T-helper 1 cell treated with Interleukin-12 subunit alpha and Interleukin-12 subunit beta and Interleukin-4 antibody, amounts not matched to agents 30 μg/mL and 1 μg/mL, for 36 hours (primary cell): ENCODE measurements at regions not wholly inside any gene's neighbourhood (a gene's known extent, or its start where the extent isn't known, plus 50 kb on each side); places are given as distances from the start of the nearest gene placed in this dataset.

Experiments
- H3K27ac Mint-ChIP-seq: one replicate; pipeline ENCODE4 v1.8.0; 2021; ENCODE audit warnings: mild to moderate bottlenecking, mixed read lengths
- H3K27me3 Mint-ChIP-seq: one replicate; pipeline ENCODE4 v1.8.0; 2021; ENCODE audit warnings: low read depth, mixed read lengths
- H3K36me3 Mint-ChIP-seq: one replicate; pipeline ENCODE4 v1.8.0; 2021; ENCODE audit warnings: low read depth, mixed read lengths
- H3K4me1 Mint-ChIP-seq: one replicate; pipeline ENCODE4 v1.8.0; 2021; ENCODE audit warnings: low read depth, mixed read lengths
- H3K4me3 Mint-ChIP-seq: one replicate; pipeline ENCODE4 v1.8.0; 2021; ENCODE audit warnings: mild to moderate bottlenecking, moderate library complexity, mixed read lengths
- H3K9me3 Mint-ChIP-seq: one replicate; pipeline ENCODE4 v1.8.0; 2021; ENCODE audit warnings: mixed read lengths

- Mint-ChIP-seq H3K27me3 (no peaks in the 10 kb centered on the region), H3K36me3 (no peaks in the 10 kb centered on the region), H3K9me3 (peaks cover 5% of the 10 kb centered on the region), H3K27ac (no peak overlapping the region), H3K4me3 (no peak overlapping the region), H3K4me1 (no peaks in the 10 kb centered on the region)
These were observed 1035.6 kb upstream of the PHF14 start for GRCh38 chr7:9937944-9938631.

DNA sequence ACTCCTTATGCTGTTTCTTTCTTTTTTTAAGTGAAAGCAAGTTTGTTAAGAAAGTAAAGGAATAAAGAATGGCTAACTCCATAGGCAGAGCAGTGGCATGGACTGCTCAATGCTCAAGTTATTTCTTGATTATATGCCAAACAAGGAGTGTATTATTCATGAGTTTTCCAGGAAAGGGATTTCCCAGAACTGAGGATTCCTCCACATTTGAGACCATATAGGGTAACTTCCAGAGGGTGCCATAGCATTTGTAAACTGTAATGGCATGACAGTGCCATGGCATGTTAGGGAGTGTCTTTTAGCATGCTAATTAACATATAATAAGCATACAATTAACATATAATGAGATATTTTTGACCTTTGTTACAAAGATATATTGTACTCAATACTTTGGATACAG, 1034.5 kb upstream of the PHF14 start:
- Mint-ChIP-seq H3K27ac (no peak overlapping the region), H3K36me3 (no peaks in the 10 kb centered on the region), H3K27me3 (no peaks in the 10 kb centered on the region)

GRCh38 chr7:9945131-9945530, 1028.5 kb upstream of the PHF14 start:
- Mint-ChIP-seq H3K4me3 (no peak overlapping the region), H3K4me1 (no peaks in the 10 kb centered on the region), H3K27ac (no peak overlapping the region), H3K27me3 (no peaks in the 10 kb centered on the region), H3K9me3 (peaks cover 5% of the 10 kb centered on the region), H3K36me3 (no peaks in the 10 kb centered on the region)

More for the DNA sequence above, 1034.5 kb upstream of the PHF14 start:
- no peaks in the 10 kb centered on the region for H3K9me3 Mint-ChIP-seq
- no peaks in the 10 kb centered on the region for H3K4me1 Mint-ChIP-seq
- H3K4me3 Mint-ChIP-seq: no peak overlapping the region

- Mint-ChIP-seq H3K4me1 (no peaks in the 10 kb centered on the region), H3K27me3 (no peaks in the 10 kb centered on the region), H3K36me3 (no peaks in the 10 kb centered on the region), H3K27ac (no peak overlapping the region), H3K9me3 (peaks cover 5% of the 10 kb centered on the region), H3K4me3 (no peak overlapping the region)
These were observed 1027.8 kb upstream of the PHF14 start for GRCh38 chr7:9945857-9946256.

DNA sequence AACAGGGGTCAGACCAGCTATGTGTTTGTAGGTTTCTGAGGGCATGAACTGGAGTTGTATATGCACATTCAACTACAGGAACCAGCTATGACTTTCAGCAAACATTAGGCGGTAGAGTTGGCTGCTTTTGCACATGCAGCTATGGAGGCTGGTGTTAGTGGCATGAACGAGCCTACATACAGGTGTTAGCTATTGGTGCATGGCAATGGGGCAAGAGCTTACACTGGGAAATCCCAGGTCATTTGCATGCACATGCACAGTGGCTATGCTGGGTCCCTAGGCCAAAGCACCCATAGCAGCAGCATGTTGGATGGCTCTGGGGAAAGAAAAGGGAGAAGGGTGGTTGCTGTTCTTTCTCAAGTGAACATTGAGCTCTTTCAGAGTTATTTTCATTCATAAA, 1018.5 kb upstream of the PHF14 start:
- H3K27me3 Mint-ChIP-seq: no peaks in the 10 kb centered on the region
- peaks cover 18% of the 10 kb centered on the region for H3K9me3 Mint-ChIP-seq
- no peak overlapping the region for H3K27ac Mint-ChIP-seq
- no peaks in the 10 kb centered on the region for H3K4me1 Mint-ChIP-seq
- H3K4me3 Mint-ChIP-seq: no peak overlapping the region
- no peaks in the 10 kb centered on the region for H3K36me3 Mint-ChIP-seq

DNA sequence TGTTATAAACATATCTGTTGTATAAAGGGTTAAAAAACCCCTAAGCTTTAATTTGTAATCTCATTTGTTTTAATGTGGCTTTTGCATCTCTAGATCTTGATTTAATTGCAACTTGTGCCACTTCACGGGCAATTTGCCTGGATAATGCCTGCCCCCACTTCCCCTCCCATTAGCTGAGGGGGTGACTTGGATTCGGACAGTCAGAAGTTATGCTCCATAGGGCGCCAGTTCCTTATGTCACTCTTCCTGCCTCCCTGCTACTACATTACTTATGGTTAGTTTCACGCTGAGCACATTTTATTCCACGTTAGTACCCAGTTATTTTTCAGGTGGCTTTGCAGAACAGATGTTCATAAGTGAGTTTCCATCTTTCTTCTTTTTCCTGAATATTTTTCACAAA, 1015.2 kb upstream of the PHF14 start:
- Mint-ChIP-seq H3K4me3 (no peak overlapping the region), H3K36me3 (no peaks in the 10 kb centered on the region), H3K4me1 (no peaks in the 10 kb centered on the region), H3K27me3 (no peaks in the 10 kb centered on the region), H3K27ac (no peak overlapping the region), H3K9me3 (peaks cover 18% of the 10 kb centered on the region)

DNA sequence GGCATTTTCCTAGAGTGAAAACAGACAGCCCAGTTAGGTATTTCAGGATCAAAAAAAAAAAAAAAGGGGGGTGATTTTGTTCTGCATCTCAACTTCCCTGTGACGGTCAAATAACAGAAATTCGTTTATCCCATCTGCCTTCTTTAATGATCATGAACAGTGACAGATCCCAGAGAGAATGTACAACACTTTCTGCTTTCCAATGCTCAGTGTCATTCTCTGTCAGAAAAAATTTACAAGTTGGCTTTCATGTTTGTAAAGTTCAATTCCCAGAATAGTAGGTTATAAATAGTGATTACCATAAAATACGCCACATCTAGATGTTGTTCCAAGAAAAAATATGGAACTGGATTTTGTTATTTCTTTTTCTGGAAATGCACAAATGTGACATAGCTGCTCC, 1013.2 kb upstream of the PHF14 start:
- Mint-ChIP-seq H3K4me1 (no peaks in the 10 kb centered on the region), H3K4me3 (no peak overlapping the region), H3K27ac (no peak overlapping the region), H3K36me3 (no peaks in the 10 kb centered on the region), H3K27me3 (no peaks in the 10 kb centered on the region), H3K9me3 (peaks cover 8% of the 10 kb centered on the region)

DNA sequence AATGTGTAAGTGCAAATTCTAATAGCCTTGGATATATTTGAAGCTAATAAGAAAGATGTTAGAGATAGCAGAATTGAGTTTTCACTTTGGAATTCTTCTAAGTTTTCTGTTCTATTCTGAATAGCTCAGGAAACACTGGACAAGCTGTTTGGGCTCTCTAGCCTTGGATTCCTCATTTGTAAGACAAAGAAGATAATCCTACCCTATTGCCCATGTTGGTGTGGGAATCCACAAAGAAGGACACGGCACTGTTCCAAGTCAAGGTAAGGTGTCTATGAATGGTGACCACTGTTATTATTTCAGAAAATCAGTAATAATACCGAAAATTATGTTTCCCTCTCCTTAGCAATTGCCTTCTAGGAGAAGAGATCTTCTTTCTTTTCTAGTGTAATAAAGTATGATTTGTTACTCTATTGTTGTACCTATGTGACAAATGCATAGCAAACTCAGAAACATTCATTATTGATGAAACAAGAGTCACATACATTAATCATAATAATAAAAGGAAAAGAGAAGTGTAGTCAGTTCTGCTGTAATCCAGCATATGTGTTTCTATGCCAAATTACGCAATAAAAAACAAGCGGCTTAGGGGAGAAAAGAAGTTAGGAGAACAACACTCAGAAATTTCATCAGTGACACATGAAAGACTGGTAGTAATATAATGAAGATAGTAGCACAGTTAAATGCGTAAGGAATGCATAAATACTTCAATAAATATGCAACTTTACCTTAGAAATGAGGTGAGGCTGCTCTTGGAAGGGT, 1012.3 kb upstream of the PHF14 start:
- Mint-ChIP-seq H3K4me3 (no peak overlapping the region), H3K9me3 (peaks cover 6% of the 10 kb centered on the region), H3K36me3 (no peaks in the 10 kb centered on the region), H3K27me3 (no peaks in the 10 kb centered on the region), H3K4me1 (no peaks in the 10 kb centered on the region), H3K27ac (no peak overlapping the region)

DNA sequence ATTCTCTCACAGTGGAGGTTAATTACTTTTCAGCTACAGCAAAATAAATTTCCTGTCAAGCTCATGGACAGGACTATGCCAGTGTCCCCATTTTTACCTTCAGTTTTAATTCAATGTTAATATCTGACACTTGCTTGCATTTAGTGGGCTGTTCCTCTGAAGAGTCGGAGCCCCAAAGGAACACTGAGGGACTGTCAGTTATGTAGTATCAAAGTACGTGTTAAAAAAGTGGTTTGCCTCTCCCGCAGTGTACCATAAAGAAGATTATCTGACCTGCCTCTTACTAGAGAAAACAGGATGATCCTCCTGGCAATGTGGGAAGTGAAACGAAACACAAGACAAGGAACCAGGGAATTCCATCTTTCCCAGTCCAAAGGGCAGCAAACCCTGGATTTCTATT, 1010.9 kb upstream of the PHF14 start:
- no peak overlapping the region for H3K4me3 Mint-ChIP-seq
- H3K4me1 Mint-ChIP-seq: no peaks in the 10 kb centered on the region
- peaks cover 8% of the 10 kb centered on the region for H3K9me3 Mint-ChIP-seq
- no peak overlapping the region for H3K27ac Mint-ChIP-seq
- H3K36me3 Mint-ChIP-seq: no peaks in the 10 kb centered on the region
- no peaks in the 10 kb centered on the region for H3K27me3 Mint-ChIP-seq

GRCh38 chr7:9978106-9979064, 995.3 kb upstream of the PHF14 start:
- H3K27ac Mint-ChIP-seq: no peak overlapping the region
- no peak overlapping the region for H3K4me3 Mint-ChIP-seq
- no peaks in the 10 kb centered on the region for H3K36me3 Mint-ChIP-seq
- H3K9me3 Mint-ChIP-seq: no peaks in the 10 kb centered on the region
- H3K4me1 Mint-ChIP-seq: no peaks in the 10 kb centered on the region
- no peaks in the 10 kb centered on the region for H3K27me3 Mint-ChIP-seq

DNA sequence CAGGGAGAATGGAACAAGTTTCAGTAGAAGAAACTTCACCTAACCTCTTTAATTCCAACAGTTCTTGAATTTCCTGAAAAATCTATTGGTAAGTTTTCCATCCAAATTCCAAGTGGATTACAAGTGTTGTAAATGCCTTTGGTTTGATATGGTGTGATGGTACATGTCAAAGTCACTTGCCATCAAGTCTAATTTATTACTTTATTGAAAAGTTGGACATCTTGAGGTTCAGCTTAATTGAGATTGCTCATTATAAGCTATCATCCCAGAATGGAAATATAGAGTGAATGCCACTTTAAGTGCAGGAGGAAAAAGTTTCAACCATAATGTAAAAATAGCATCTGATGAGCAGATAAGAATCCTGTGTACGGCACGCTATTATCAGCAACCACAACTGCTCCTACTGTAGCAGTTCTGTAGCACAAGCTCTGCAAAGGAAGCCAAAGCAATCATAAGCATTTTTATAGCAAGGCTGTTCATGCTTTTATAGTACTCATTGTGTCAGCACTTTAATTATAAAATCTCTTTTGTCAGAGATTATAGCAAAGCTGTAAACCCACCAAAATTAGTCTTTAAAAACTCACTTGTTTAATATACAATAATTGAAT, 991.8 kb upstream of the PHF14 start:
- no peaks in the 10 kb centered on the region for H3K4me1 Mint-ChIP-seq

GRCh38 chr7:9983048-9983447, 990.6 kb upstream of the PHF14 start:
- no peaks in the 10 kb centered on the region for H3K36me3 Mint-ChIP-seq

More for the DNA sequence above, 991.8 kb upstream of the PHF14 start:
- Mint-ChIP-seq H3K36me3 (no peaks in the 10 kb centered on the region), H3K9me3 (no peaks in the 10 kb centered on the region), H3K27me3 (no peaks in the 10 kb centered on the region), H3K27ac (no peak overlapping the region), H3K4me3 (no peak overlapping the region)

GRCh38 chr7:10015687-10016086, 958.0 kb upstream of the PHF14 start:
- Mint-ChIP-seq H3K36me3 (no peaks in the 10 kb centered on the region), H3K27ac (no peak overlapping the region), H3K9me3 (peaks cover 5% of the 10 kb centered on the region), H3K4me3 (no peak overlapping the region), H3K4me1 (no peaks in the 10 kb centered on the region), H3K27me3 (no peaks in the 10 kb centered on the region)

More at GRCh38 chr7:9983048-9983447, 990.6 kb upstream of the PHF14 start:
- Mint-ChIP-seq H3K4me1 (no peaks in the 10 kb centered on the region), H3K27ac (no peak overlapping the region), H3K4me3 (no peak overlapping the region), H3K27me3 (no peaks in the 10 kb centered on the region), H3K9me3 (peaks cover 4% of the 10 kb centered on the region)

DNA sequence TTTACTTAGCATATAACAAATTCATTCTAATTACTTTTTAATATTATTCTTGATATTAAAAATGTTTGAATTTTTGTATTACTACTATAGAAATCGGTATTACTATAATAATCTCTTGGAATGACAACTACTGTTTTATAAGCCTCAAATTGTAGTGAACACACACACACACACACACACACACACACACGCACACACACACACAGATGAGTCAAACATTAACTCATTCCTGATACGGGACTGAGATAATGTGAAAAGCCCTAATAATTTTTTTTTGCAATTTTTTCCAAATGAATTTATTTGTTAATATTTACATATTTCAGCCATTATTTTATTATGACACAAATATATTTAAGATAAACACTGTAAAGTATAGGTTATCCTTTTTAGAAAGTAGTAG, 951.2 kb upstream of the PHF14 start:
- Mint-ChIP-seq H3K27ac (no peak overlapping the region), H3K9me3 (peaks cover 7% of the 10 kb centered on the region), H3K27me3 (no peaks in the 10 kb centered on the region), H3K36me3 (no peaks in the 10 kb centered on the region), H3K4me1 (no peaks in the 10 kb centered on the region), H3K4me3 (no peak overlapping the region)
